ENCODE measurements at regions not wholly inside any gene's neighbourhood (a gene's known extent, or its start where the extent isn't known, plus 50 kb on each side); places are given as distances from the start of the nearest gene placed in this dataset.

DNA sequence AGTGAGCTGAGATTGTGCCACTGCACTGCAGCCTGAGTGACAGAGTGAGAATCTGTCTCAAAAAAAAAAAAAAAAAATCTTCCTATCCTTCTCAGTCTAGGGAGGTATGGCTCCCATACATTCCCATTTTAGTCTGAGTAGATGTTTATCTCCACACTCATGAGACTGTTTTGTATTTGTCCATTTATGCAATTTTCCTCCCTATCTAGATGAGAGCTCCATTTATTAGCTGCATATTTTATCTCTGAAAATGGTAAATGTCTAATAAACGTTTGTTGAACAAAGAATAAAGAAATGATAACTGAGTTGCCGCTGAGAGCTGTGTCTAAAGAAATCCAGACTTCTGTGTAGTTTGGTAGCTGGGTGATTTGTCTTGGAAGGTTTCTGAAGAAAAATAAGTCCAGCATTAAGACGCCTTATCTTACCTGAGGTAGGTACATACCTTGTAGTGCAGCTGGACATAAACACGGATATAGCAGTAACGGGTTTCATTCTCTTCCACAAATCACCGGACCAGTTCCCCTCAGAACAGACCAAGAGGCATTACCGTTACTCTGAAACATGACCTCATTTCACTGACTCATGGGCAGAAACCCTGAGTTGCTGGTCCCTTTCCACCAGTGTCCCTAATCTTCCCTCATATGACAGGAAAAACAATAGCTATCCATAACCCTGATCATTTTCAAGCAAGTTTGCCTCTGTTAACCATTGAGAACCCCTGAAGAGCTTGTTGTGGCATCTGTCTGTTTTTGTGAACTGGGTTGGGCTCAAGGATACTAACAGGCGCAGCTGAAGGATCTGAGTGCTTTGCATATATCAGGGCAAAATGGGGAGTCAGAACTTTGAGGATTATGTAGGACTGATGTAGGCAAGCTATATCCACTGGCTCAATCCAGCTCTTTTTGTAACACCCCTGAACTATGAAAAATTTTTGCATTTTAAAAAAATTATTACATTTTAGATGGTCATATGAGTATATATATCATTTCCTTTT is 177.4 kb upstream of the XYLT1 start:
- peak; percentile 19 for DNase-seq (ENCODE audit: low spot score)

DNA sequence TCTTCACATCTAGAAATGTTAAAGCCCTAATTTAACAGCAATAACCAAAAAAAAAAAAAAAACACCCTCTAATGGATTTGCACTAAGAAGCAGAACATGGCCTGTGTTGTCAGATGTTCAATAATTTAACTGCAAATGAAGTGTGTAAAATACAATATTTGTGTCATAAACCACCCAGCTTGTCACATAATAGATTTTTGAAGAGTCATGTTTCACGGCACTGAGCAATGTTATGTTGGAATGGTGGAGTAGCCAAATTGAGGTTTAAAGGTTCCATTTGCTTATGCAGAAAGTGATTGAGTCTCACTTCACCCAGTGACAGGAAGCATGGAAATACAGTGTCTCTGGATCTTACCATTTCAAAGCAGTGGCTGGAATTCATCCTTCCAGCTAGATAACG is 173.2 kb upstream of the XYLT1 start:
- no peak for DNase-seq (ENCODE audit: low spot score)

DNA sequence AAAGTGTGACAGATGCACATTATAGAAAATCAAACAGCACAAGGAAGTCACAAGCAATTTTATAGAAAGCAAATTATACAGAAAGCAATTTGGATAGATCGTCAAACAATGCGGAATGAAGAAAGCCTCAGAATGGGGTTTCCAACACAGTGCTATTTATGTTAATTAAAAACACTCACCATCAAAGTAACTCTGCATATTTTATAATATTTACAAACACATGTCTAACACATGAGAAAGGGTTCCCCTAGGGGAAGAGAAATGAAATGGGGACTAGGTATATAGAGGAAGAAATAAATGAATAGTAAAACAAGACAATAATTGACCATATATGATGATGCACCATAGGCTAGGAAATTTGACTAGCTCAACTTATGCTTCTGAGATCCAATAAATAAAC is 171.2 kb upstream of the XYLT1 start:
- no peak for DNase-seq (ENCODE audit: low spot score)

DNA sequence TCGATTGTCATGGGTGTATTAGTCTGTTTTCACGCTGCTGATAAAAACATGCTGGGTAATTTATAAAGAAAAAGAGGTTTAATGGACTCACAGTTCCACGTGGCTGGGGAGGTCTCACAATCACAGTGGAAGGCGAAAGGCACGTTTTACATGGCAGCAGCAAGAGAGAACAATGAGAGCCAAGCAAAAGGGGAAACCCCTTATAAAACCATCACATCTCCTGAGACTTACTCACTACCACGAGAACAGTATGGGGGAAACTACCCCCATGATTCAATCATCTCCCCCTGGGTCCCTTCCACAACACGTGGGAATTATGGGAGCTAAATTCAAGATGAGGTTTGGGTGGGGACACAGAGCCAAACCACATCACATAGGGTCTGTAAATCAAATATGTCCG is 167.4 kb upstream of the XYLT1 start:
- no peak for DNase-seq (ENCODE audit: low spot score)

DNA sequence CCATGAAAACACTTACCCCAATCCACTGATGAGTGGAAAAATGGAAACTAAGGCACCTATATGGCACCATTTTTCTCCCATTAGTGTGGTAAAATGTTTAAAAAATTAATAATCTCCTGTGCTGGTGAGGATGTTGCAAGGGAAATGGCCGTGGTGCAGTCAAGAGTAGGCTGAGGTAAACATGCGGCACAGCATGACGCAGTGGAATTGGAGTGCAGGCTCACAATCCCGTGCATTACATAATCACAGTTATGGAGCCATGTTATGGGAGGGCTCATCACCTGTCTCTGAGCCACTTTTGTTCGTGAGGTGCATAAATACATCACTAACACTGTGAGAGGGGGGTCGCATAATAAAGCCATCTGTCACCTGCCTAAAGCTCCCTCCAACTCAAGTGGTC is 164.4 kb upstream of the XYLT1 start:
- no peak for DNase-seq (ENCODE audit: low spot score)

DNA sequence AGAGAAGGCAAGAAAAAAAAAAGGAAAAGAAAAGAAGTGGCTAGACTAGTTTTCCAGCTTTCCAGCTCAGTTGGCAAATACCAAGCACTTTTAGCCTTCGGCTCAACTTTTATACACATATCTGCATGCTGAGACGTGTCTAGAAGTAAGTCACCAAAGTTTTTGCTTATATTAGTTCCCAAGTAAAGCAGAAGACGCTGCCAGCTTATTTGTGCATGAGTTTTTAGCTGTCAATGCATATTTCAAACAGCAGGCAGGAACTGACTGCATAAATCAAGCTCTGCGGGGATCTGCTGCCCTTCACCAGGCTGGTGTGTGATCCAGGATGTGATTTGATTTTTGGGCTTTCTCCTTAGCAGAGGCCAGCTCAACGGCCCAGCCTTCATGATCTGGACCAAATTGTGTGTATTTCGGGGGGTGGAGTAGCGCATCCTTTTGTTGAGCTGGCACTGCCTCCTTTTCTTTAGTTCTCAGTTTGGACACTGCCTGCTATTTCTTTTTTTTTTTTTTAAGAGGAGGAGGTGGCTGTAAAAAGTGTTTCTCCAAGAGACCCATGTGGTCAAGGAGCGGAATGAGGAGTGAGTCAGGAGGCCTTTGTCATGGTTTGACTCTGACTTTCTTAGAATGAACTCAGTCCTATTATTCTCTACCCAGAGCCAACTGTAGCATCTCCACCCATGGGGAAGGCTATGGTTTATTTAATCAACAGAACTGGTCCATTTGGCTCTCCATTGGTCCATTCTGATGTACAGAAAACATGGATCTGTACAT is 162.6 kb upstream of the XYLT1 start:
- DNase-seq (ENCODE audit: low spot score): peak; percentile 11

DNA sequence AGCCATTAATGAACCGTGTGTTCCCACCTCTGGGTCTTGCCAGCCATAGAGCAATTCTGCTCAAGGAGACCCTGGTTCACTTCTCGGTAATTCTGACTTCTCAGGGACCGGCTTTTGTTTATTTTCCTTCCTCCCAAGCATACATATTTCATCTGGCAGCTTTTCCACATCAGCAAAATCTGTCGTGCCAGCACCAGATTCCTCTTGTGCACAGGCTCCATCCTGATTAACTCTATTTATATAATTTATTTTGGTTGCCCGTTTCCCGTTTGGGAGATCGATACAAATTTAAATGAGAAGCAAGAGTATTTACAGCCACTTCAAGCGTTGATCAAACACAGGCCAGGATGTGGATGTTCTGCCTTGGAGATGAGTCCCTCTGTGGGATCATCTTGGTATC is 161.9 kb upstream of the XYLT1 start:
- DNase-seq (ENCODE audit: low spot score): no peak

DNA sequence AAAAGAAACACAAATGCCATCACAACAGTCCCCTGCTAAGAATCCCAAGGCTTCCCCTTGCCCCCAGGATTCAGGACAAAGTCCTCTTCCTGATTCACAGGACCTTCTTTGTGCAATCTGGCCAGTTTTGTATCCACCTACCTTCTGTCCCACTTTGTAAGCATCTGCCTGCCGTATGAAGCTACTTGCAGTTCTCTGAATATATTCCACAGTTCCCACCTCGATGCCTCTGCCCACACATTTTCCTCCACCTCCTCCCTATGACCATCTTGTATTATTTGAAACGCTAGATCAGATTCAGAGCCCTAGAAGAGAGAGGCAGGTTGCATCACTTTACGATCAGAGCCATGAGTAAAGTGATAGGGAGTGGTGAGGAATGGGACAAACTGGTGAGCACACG is 159.2 kb upstream of the XYLT1 start:
- DNase-seq (ENCODE audit: low spot score): no peak

DNA sequence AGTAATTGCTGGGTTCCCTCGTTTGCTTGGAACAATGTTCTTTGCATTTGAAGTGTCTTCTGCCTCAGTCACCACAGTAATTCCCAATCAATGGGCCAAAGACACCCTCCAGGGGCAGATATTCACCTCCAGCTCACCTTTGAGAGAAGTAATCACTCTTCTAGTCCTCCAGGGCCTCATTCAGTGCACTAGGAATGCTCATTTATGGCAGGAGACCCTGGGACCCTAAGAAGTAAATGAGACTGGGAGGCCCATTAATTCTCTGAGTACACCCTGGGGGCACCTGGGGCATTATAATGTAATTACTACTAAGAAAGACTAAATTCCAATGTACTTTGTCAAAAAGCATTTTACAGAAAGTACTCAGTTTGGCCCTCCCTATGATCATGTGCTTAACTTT is 158.2 kb upstream of the XYLT1 start:
- DNase-seq (ENCODE audit: low spot score): no peak

DNA sequence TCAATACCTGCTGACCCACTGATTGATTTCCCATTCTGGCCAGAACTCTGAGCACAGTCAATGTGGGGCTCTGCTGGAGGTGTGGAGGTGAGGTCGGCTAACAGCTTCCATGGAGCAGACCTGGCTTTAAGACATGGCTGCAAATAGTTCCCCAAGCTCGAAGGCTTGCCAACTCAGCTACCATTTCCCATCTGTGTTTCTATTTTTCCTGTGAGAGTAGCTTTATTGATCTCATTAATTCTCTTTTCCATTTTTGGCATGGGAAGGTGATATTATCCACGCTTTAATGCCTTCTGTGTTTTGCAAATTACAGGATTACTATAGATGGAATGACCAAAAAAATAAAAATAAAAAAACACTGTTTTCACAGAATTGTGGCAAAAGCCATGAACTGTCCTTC is 151.6 kb upstream of the XYLT1 start:
- no peak for DNase-seq (ENCODE audit: low spot score)

DNA sequence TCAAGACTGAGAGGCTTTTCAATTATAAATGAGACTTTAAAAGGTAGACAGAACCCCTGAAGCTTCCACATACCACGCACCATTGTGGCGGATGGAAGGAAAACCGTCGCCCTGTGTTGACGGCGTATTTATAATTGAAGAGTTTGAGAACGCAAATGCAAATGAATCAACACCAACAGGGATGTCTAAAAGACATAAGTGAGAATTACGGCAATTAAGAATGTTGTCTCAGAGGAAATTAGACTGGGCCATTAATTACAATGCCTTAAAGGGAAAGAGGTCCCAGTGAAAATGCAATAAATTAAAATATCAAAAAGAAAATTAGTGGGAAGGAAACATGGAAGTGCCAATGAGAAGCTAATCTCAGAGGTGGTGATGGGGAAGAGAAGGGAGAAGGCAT is 148.5 kb upstream of the XYLT1 start:
- DNase-seq (ENCODE audit: low spot score): no peak

DNA sequence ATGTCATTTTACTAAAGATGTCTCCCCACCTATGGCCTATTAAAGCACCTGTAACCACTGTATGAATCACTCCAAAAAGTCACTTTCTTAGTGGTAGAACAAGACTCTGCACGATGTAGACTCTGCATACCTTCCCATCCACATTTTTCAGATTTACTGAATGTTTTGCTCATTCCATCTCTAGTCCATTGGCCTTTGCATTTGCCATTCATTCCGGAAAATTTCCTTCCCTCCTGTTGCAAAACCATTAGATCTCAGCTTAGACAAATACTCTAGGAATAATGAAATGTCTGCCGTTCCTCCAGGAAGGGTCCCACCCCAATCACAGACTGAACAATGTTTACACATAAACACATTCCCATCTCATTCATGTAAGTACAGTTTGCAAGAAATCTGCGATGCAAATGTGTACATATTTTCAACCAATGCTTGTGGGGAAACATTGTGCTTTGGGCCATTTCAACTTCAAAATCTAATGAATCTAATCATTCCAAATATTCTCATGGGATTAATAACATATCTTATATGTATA is 146.3 kb upstream of the XYLT1 start:
- DNase-seq (ENCODE audit: low spot score): no peak

DNA sequence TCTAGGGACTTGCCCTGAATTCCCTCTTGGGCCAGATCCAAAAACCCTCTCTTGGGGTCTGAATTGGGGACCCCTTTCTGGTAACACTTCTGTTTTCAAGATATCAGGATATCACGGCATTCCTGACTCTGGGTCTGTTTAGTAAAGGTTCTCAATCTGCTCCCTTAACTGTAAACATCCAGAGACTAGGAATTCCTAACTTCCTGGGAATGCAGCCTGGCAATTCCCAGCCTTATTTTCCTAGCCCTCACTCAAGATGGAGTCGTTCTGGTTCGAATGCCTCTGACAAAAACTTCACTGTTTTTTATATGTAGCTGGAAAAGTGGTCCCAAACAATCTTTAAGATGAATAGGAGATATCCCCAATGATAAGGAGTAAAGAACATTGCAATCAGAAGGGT is 141.6 kb upstream of the XYLT1 start:
- no peak for DNase-seq (ENCODE audit: low spot score)

DNA sequence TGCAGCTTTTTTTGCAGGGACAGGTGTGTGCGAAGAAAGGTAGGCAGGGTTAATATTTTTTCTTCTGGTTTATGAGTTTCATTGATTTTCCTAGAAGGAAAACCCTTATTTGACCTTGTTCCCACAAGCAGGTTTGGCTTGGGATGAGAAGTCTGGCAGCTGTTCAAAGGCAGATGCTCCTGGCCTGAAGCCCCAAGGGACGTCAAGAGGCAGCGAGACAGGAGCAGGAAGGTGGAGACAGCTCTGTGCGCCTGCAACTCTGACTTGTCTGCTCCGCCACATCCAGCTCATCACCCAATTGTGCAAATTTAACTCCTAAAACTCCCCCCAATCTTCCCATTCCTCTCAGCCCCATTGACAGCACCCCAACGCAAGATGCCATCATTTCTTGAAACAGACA is 136.8 kb upstream of the XYLT1 start:
- DNase-seq (ENCODE audit: low spot score): no peak

DNA sequence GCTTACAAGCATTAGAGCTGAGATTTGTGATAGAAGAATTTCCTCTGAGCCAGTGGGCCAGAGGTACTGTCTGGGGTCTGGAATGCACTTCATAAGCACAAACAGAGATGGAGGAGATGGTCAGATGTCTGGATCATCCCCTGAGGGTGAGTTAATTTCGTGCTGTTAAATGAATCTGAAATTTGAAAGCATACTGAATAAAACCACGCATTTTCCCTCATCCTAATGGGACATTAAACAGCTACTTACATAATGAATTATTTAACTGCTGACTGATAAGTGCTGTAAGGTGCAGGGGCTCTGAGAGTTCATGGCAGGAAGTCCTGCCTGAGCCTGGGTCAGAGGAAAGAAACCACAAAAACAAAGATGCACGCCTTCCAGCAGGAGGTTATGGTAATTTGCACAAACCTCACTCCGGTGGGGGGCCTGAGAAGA is 136.3 kb upstream of the XYLT1 start:
- no peak for DNase-seq (ENCODE audit: low spot score)

DNA sequence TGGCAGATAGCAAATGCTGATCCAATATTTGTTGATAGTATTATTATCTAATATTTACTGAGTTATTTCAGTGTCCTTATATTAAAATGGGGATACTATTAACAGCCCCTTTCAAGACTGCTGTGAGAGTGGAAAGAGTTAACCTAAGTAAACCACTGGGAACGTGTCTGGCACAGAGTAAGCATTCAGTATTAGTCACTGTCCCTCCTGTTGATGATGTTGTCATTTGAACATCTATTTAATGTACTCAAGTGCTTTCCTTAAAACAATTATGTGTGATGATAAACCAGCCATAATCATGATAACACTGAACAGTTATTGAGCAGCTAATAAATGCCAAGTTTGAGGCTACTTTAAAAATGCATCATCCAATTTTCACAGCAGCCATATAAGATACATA is 135.7 kb upstream of the XYLT1 start:
- no peak for DNase-seq (ENCODE audit: low spot score)

DNA sequence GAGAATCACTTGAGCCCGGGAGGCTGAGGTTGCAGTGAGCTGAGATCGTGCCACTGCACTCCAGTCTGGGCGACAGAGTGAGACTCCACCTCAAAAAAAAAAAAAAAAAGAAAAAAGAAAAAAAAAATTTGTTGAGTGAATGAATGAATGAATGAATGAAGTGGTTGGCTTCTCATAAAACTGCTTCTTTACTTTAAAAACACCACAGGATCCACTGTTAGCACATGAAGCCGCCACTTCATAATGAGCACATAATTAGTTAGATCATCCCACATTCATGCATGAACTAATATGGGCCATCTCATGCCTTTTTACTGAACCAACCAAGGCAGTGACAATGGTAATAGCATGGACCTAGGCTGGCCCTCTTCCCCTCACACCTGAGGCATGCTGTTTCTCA is 135.0 kb upstream of the XYLT1 start:
- DNase-seq (ENCODE audit: low spot score): no peak

DNA sequence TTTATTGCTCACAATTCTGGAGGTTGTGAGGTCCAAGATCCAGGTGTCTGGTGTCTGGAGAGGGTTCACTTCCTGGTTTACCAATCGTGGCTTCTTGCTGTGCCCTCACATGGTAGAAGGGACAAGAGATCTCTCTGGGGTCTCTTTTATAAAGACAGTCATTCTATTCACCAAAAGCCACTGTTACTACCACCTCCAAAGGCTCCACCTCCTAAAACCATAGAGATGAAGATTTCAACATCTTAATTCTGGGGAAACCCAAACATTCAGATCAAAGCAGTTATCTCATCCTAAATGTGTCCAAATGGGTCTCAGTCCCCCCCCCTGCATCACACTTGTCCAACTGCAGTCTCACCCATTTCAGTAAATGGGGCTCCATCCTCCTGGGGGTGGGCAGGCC is 132.9 kb upstream of the XYLT1 start:
- no peak for DNase-seq (ENCODE audit: low spot score)

DNA sequence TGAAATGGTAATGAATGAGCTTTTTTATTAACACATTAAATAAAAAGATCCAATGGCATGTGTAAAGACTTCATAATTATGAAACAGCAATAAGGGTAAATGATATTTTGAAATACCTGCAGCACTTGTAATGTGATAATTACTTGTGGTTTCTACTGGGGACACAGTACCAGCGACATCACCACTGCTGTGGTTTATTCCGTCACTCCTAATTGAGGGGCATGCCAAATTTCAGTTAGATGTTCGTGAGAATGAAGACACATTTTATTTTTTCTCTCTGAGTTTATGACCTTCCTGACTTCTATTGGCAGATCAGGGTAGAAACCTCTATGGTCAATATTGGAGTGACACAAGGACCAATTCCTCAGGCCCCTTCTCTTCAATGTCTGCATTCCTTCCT is 131.9 kb upstream of the XYLT1 start:
- DNase-seq (ENCODE audit: low spot score): no peak

DNA sequence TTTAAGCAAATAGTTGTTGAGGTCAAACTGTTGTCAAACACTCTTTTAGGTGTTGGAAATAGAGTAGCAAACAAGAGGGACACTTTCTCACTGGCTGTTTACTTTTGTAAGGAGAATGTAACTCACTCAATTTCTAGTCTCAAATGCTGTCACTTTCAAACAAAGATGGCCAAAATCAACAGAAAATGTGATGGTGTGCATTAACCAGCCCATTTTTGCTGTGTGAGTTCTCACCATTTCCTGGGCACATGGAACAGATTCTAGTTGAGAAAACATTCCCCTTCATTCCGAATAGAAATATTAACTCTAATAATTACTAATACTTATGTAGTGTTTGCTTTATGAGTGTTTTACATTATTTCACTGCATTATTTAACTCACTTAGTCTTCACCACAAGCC is 128.2 kb upstream of the XYLT1 start:
- no peak for DNase-seq (ENCODE audit: low spot score)

DNA sequence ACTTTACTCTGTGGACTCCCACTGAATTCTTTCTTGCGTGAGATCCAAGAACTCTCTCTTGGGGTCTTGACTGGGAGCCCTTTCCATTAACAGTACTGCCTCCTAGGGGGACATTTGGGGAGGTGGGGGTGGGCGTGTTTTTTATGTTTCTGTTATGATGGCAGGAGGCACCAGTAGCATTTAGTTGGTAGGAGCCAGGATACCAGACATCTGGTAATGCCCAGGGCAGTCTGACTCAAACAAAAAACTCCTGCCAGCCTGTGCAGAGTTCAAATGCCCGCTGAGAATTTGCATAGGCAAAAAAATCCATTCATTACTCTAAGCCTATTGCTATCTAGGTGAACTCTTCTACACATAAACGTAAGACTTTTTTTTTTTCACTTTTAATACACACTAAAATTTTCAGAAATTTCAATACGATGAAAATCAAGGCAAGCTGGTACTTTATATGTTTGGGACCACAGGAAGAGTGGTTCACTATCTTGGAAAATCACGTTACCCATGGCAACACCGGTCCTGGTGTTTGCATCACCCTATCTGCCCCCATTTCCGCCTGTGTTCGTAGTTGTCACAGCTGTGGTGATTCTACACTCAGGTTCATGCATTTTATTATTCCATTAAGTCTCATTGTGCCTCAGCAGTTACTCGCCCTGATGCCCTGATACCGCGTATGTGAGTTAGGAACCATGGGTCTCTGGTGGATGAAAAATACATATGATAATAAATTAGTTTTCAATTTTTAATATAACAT is 121.1 kb upstream of the XYLT1 start:
- DNase-seq (ENCODE audit: low spot score): no peak
